ENCODE measurements at regions not wholly inside any gene's neighbourhood (a gene's known extent, or its start where the extent isn't known, plus 50 kb on each side); places are given as distances from the start of the nearest gene placed in this dataset.

GRCh38 chr14:40760704-40761103 is 846.0 kb upstream of the LRFN5 start:
- Histone ChIP-seq H3K4me1 (no peaks in the 10 kb centered on the region), H3K27ac (no peak overlapping the region), H3K27me3 (no peaks in the 10 kb centered on the region), H3K9me3 (no peaks in the 10 kb centered on the region), H3K36me3 (no peaks in the 10 kb centered on the region), H3K4me3 (no peak overlapping the region)
- no peak for TF ChIP-seq POLR2A (IDR thresholded peaks at IDR 0.05)
- TF ChIP-seq, protein P1, sequence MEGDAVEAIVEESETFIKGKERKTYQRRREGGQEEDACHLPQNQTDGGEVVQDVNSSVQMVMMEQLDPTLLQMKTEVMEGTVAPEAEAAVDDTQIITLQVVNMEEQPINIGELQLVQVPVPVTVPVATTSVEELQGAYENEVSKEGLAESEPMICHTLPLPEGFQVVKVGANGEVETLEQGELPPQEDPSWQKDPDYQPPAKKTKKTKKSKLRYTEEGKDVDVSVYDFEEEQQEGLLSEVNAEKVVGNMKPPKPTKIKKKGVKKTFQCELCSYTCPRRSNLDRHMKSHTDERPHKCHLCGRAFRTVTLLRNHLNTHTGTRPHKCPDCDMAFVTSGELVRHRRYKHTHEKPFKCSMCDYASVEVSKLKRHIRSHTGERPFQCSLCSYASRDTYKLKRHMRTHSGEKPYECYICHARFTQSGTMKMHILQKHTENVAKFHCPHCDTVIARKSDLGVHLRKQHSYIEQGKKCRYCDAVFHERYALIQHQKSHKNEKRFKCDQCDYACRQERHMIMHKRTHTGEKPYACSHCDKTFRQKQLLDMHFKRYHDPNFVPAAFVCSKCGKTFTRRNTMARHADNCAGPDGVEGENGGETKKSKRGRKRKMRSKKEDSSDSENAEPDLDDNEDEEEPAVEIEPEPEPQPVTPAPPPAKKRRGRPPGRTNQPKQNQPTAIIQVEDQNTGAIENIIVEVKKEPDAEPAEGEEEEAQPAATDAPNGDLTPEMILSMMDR (IDR thresholded peaks at IDR 0.05), result no peak
- TF ChIP-seq EP300 (IDR thresholded peaks at IDR 0.05), result no peak
- DNase-seq (ENCODE audit: low spot score in 2 of 2), result no peak

DNA sequence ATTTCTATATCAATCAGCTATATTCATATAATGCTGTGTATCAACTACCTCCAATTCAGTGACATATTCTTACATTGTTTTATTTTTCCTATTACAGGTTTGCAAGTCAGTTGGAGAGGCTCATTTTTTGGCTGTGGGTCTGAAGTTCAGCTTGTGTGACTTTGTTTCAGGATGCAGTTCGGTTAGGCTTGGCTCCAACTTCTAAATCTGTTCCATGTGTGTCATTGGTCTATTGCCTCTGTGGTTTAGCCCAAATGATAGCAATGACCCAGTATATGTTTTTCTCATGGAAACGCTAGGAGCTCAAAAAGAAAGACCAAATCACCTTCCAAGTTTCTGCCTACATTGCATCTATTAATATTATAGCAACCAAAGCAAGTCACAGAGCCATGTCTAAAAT is 848.6 kb upstream of the LRFN5 start:
- DNase-seq (ENCODE audit: low spot score in 2 of 2), result peak in 1 of 2 donors; percentile 6
- Histone ChIP-seq H3K9me3 (peaks cover 0 to 6% (median 0%) of the 10 kb centered on the region in 4 donors), H3K36me3 (no peaks in the 10 kb centered on the region), H3K27me3 (no peaks in the 10 kb centered on the region), H3K4me1 (no peaks in the 10 kb centered on the region), H3K27ac (no peak overlapping the region), H3K4me3 (no peak overlapping the region)
- 64 to 71% methylated on average over 2 of the region's 2 CpGs for WGBS, 2 donors
- no peak for TF ChIP-seq EP300 (IDR thresholded peaks at IDR 0.05)
- TF ChIP-seq, protein P1 (IDR thresholded peaks at IDR 0.05), result no peak
- no peak for TF ChIP-seq POLR2A (IDR thresholded peaks at IDR 0.05)

- H3K27ac ChIP-seq, result no peak overlapping the region
- no peak overlapping the region for H3K4me3 ChIP-seq
- no peaks in the 10 kb centered on the region for H3K4me1 ChIP-seq
- no peaks in the 10 kb centered on the region for H3K36me3 ChIP-seq
- 70 to 74% methylated on average over 3 of the region's 3 CpGs for WGBS, 2 donors
- peaks cover 0 to 6% (median 0%) of the 10 kb centered on the region in 4 donors for H3K9me3 ChIP-seq
- DNase-seq (ENCODE audit: low spot score in 2 of 2), result no peak
- no peak for TF ChIP-seq POLR2A (IDR thresholded peaks at IDR 0.05)
- TF ChIP-seq, protein P1 (IDR thresholded peaks at IDR 0.05), result no peak
- TF ChIP-seq EP300 (IDR thresholded peaks at IDR 0.05), result no peak
- H3K27me3 ChIP-seq, result no peaks in the 10 kb centered on the region
These were observed 849.2 kb upstream of the LRFN5 start for GRCh38 chr14:40757376-40757950.

DNA sequence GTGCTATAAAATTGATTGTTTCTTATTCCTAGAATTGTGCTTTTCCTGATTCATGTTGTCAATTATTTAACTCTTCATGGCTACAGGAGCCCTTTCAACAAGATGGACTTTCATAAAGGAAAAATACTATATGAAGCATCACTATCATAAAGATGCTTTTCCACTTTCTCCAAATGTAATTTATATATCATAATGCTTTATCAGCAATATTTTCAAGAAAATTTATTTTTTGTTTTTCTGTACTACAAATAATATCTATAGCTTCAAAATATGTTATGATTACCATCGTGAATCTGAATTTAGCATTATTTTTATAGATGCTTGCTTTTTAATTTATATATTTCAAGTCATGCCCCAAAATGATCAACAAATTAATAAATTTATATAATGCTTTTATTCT is 873.5 kb upstream of the LRFN5 start:
- Histone ChIP-seq H3K36me3 (no peaks in the 10 kb centered on the region), H3K4me1 (no peaks in the 10 kb centered on the region), H3K4me3 (no peak overlapping the region), H3K27ac (no peak overlapping the region), H3K27me3 (no peaks in the 10 kb centered on the region), H3K9me3 (peaks cover 0 to 16% (median 0%) of the 10 kb centered on the region in 4 donors)
- no peak for DNase-seq (ENCODE audit: low spot score in 2 of 2)
- 91 to 94% methylated on average over 1 of the region's 1 CpG for WGBS, 2 donors
- TF ChIP-seq EP300 (IDR thresholded peaks at IDR 0.05), result no peak
- TF ChIP-seq POLR2A (IDR thresholded peaks at IDR 0.05), result no peak
- TF ChIP-seq, protein P1 (IDR thresholded peaks at IDR 0.05), result no peak

- no peaks in the 10 kb centered on the region for H3K36me3 ChIP-seq
- no peak for DNase-seq (ENCODE audit: low spot score in 2 of 2)
- H3K4me3 ChIP-seq, result no peak overlapping the region
- whole genome bisulfite sequencing, 2 donors, result 75 to 77% methylated on average over 2 of the region's 2 CpGs
- peaks cover 0 to 27% (median 0%) of the 10 kb centered on the region in 4 donors for H3K9me3 ChIP-seq
- TF ChIP-seq, protein P1 (IDR thresholded peaks at IDR 0.05), result no peak
- TF ChIP-seq POLR2A (IDR thresholded peaks at IDR 0.05) (no peak), EP300 (IDR thresholded peaks at IDR 0.05) (no peak)
- H3K27ac ChIP-seq, result no peak overlapping the region
- H3K4me1 ChIP-seq, result no peaks in the 10 kb centered on the region
- no peaks in the 10 kb centered on the region for H3K27me3 ChIP-seq
These were observed 879.6 kb upstream of the LRFN5 start for GRCh38 chr14:40727107-40727506.
